ENCODE measurements at regions not wholly inside any gene's neighbourhood (a gene's known extent, or its start where the extent isn't known, plus 50 kb on each side); places are given as distances from the start of the nearest gene placed in this dataset.
"Not testable (repeated sequence)": the region's sequence is repeated elsewhere in the genome, so short reads cannot be mapped to it uniquely, and the experiment has no call there.

DNA sequence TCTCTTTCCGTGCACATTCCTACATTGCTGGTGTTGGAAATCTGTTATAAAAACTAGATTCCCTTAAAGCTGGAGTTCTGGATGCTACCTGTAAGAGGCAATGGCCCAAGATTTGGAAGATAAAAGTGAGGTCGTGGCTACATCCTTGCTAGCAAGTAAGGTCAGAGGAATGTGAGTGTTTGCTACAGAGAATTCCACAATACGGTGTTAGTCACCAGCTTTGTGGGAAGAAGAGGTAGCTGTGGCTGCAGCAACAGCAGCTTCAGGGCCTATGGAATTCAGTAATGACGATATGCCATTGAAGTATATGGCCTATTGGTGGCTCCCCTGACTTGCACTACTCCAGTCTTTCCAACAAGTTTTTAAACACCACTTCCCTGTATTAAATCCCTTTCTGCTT lies 227.7 kb upstream of the TMEM260 start:
- DNase-seq: no peak

DNA sequence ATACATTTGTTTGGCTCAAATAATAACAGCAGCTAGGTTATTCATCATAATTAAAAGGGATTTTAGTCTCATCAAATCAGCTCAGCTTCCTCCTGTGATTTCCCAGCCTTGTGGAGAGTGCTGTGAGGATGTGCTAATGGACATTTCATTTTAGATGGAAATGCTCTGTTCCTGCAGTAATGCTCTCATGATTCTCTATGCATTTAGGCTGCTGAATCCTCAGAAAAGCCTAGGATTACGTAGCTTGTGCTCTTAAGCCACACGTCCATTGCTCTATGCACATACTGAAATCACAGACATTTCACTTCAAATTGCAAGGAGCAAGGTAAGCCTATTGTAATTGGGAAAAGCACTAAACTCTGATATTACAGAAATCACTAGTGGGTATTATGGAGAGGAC lies 226.6 kb upstream of the TMEM260 start:
- DNase-seq: no peak

DNA sequence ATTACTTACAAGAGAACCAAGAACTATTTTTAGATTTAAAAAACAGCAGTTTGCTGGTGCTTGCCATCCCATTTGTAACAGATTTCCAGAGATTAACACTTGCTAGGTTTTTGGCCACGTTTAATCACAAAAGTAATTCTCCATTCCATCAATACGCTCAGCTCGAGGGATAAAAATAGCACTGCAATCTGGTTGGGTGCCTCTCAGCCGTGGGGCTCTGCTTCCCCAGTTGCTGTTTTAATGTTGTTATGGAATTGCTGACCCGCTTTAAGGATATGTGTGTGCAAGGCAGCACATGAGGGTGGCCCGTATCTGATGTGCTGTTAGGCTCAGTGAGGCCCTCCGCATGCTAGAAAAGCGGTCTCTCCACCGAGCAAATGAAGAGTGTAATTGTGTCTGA lies 222.2 kb upstream of the TMEM260 start:
- no peak for DNase-seq

DNA sequence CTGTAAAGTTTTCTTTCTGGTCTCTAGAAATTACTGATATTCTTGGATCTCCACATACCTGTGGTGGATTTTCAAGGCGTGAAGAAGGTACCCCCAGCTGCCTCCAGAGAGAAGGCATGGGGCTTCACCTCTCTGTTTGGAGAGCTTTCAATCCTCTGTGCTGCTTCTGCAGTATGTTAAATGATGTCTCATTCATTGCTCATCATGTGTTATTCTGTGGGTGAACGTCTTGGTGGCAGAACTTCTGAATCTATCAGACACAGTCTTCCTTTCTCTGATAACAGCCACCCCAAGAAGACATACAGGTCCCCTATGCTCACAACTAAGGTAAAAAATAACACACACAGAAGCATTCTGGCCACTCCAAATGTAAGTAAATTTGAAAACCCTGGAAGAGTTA lies 221.3 kb upstream of the TMEM260 start:
- DNase-seq: no peak

DNA sequence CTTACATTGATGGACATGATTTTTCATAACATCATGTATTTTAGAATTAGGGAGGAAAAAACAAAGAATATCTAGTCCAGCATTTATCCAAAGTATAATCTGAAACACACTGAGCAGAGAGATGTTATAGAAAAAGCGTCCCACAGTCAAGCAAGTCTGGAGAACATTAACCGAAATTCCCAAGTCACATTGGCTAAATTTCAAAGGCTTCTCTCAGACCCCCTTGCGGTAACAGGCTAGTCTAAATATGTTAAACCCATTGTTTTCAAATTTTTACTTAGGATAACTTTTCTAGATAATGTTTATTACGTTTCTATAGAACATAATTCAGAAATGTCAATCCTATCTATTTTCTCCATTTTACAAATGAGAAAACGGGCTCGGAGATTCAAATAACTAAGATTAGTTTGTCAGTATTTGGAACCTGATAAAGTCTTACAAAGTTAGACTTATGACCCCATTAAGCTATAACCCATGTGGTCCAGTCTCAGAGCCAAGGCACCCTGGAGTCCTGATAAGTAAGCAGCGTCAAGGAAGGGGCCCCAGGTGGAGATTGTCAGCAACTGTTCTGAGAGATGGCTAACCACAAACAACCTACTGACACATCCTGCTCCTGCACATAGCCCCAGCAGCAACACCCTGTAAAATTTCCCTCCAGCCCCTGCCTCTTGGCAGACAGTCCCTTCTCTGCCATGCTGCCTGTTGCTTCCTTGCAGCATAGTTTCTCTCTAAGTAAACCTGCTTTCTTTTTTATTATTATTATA lies 220.6 kb upstream of the TMEM260 start:
- no peak for DNase-seq

DNA sequence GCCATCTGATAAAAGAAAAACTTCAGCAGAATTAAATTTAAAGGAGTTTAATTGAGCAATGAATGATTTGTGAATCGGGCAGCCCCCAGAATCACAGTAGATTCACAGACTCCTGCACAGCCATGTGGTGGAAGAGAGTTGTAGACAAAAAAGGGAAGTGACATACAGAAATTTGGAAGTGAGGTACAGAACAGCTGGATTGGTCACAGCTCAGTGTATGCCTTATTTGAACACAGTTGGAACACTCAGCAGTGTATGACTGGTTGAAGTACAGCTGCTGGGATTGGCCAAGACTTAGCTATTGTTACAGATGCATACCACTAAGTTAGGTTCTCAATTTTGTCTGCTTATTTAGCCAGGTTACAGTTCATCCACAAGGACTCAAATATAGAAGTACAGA lies 213.9 kb upstream of the TMEM260 start:
- not testable (repeated sequence) for DNase-seq

DNA sequence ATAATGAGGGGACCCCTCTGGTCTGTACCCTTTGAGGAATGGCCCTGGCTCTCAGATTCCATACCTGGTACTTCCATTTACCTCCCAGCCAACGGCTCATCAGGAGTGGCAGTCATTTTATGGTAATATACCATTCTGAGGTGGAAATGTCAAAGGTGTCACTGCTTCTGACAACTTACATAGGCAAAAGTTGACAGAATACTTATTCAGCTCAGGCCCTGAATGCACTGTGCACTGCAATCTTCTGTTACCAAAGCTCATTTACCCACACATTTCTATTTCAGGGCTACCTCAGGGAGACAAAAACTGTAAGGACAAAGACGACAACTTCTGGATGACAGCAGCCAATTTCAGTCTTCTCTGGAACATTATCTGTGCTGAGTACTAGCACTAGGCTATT lies 212.2 kb upstream of the TMEM260 start:
- no peak for DNase-seq

DNA sequence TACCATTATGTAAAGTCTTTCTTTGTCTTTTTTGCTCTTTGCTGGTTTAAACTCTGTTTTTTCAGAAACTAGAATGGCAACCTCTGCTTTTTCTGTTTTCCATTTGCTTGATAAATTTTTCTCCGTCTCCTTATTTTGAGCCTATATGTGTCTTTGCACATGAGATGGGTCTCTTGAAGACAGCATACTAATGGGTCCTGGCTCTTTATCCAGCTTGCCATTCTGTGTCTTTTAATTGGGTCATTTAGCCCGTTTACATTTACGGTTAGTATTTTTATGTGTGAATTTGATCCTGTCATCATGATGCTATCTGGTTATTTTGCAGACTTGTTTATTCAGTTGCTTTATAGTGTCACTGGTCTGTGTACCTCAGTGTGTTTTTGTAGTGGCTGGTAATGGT lies 207.9 kb upstream of the TMEM260 start:
- no peak for DNase-seq

DNA sequence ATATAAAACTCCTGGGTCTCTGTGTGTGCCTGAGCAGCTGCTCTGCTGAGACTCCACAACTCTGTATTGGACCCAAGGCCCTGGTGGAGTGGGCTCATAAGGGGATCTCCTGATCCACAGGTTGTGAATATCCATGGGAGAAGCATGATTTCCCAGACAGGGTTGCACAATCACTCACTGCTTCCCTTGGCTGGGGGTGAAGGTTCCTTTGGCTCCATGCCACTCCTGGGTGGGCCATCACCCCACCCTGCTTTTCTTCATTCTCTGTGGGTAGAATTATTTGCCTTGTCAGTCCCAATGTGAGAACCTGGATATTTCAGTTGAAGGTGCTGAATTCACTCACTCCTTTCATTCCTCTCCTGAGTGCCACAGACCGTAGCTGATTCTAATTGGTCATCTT lies 205.2 kb upstream of the TMEM260 start:
- no peak for DNase-seq

DNA sequence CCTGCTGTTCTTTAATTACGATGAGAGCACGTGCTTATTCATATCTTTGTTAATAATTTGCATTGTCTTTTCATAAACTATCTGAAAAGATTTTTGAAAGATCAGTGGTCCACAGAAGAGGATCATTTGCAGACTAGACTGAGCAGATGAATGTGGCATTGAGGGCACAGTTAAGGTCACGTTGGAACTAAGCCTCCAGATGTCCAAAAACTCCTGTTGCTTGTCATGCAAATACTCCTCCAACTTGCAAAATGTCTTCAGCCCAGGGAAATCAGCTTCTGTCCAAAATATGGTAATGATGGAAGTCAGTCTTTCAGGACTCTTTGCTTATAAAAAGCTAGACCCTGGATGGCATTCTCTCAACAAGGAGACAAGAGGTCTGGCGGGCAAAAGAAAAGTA lies 201.6 kb upstream of the TMEM260 start:
- DNase-seq: no peak

DNA sequence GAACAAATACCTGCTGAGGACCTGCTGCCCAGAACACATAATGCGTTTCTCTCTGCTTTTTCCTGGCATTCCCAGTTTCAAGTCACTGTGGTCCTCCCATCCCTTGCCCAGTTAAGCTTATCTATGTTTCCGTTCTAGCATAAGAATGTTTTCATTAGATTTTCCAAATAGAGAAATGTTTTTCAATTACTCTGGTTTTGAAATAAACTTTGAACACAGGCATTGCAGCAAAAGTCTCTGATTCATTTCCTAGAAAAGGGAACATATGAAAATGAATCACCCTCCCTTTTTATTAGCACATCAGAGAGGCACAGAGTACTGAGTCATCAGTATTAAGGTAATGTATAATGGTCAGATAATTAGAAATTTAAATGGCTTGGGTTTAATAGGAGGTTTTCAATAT lies 201.1 kb upstream of the TMEM260 start:
- DNase-seq: no peak

DNA sequence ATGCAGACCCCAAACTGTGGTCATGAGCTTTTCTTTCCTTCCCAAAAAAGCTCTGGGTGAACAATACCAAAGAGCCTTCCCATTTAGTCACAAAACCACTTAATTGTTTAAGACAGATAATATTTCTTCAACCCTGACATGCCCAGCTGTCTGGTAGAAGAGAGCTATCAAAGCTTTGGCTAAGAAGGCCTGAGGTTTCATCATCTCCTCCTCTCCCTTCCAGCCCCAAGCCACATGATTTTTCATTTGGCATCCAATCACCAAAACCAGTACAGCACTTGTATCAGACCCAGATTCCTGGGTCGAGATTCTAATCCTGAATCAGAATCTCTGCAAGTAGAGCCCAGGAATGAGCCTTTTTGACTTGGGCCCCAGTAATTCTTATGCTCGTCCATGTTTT lies 199.6 kb upstream of the TMEM260 start:
- DNase-seq: no peak

DNA sequence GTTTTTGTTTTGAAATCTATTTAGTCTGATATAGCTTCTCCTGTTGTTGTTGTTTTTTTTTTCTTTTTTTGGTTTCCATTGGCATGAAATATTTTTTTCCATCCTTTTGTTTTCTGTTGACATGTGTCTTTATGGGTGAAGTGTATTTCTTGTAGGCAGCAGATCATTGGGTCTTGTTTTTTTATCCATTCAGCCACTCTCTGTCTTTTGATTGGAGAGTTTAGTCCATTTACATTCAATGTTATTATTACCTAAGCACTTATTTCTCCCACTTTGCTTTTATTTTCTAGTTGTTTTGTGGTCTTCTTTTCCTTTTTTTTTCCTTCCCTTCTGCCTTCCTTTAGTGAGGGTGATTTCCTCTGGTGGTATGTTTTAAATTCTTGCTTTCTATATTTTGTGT lies 193.6 kb upstream of the TMEM260 start:
- DNase-seq: no peak

DNA sequence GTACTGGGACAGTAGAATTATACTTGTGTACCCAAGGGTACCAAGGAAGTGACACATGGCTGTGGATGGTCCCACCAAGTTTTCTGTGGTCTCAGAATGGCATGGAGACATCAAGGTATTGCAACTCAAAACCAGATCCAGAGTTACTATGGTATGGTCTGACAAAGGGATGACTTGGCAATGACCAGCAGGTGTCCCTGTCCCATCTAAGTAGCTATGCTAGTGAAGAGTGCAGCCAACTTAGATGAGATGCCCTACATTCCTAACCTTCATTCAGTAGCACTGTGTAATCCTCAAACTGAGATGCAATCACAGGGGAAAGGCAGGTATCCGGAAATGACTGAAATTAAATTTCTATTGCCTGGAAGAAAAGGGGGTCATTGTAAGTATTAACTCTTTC lies 188.7 kb upstream of the TMEM260 start:
- no peak for DNase-seq

DNA sequence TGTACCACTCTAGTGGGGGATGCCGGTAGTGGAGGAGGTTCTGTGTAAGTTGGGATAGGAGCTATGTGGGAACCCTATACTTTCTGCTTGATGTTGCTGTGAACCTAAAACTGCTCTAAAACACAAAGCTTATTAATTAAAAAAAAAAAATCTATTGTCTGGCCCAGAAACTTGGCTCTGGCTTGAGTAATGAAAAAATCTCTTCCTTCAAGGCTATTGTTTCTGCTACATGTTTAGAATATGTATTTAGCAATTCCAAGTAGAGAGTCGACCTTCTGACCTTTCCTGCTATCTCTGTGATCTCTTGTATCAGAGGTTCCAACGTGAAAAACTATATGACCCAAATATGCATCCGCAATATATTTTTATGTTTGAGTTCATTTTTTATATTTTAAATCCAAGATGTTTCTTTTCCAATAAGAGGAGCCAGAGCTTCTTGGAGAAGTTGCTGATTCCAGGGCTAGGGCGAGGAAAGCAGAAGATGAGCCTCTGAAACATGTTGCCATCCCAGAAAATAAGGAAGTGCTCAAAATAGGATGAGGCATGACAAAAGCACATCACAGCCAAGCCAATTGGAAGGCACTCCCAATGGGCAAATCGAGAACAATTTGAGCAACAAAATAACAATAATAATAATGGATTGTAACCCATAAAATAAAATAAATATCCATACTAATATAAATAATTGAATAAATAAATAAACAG lies 184.6 kb upstream of the TMEM260 start:
- no peak for DNase-seq

DNA sequence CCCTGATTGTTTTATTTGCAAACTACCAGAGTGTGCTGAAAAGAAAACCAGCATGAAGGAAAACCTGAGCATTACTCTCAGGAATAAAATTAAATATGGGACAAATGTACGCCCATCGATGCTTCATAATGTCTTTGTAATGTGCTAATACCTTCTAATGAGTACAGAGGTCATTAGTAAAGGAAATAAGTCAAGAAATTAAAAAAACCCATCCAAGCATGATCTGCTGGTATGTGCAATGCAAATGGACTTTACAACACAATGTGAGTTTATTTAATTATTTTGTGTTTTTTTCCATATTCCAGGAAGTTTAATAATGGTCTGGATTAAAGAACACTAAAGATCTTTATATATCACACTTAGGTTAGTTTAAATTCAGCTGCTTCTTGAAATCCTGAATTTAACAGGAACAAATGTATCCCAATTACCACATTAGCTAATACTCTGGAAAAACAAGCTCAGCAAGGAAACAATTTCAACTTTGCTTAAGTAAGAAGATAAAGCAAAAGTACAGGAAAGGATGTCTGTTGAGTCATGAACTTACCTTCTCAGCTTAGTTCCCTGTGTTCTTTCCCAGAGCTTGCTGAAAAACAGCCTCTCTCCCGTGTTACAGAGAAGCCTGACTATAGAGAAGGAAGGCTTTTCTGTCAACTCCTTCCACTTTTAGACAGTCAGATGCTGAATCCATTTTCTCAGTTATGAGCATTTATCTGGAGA lies 179.3 kb upstream of the TMEM260 start:
- no peak for DNase-seq

DNA sequence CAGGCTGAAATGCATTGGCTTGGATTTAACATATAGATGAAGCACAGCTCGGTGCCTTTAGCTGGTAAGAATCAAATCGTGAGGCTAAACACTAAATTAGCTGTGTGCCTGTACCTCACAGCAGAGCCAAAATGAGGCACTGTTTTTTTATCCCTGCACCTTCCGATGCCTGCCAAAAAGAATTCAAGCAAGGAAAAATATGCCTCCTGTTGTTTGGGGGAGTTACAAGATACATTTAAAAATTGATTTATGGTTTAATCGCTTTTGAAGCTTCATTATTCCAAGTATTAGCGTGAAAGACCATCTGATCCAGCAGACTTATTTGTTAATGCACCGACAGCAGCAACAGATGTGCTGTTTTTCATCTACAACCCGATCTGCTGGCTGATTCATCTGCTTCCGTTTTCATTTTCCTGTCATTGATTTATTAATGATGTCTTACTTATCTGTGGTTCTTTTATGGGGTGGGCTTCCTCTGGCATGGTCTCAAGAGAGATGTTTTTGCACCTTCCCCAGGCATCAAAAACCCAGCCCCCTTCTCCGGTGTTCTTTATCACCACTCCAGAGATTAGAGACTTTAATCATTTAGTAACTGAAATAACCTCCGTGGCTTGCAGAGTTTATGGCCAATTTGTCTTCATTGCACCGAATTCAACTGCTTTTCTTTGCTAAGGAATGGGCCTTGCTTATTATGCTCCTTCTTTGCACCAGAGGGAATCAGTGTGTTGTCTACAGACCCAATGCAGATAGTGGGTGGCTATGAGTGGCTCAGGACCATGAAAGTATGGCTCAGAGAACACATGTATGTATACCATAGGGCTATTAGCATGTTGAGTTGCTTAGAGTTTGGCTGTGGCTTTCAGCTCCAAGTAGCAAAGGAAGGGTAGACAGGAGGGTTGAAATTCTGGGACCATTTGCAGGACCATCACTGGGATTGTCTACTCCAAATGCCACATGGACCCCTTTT lies 166.8 kb upstream of the TMEM260 start:
- DNase-seq: no peak

DNA sequence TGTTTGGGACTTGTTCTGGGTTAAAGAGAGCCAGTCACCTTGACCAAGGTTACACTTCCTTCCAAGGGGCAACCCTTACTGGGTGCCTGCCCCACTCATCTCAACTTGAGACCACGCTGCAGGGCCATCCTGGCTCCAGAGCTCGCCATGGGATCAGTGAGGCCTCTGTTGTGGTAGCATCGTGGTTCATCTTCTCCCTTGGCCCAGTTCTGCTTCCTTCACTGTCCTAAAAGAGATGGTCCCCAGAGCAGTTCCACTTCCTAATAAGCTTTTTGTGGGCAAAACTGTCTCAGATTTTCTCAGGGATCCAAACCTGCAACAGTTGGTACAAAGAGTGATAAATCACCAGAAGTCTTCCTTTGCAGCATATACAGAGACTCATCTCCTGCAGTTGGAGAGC lies 165.9 kb upstream of the TMEM260 start:
- DNase-seq: no peak

DNA sequence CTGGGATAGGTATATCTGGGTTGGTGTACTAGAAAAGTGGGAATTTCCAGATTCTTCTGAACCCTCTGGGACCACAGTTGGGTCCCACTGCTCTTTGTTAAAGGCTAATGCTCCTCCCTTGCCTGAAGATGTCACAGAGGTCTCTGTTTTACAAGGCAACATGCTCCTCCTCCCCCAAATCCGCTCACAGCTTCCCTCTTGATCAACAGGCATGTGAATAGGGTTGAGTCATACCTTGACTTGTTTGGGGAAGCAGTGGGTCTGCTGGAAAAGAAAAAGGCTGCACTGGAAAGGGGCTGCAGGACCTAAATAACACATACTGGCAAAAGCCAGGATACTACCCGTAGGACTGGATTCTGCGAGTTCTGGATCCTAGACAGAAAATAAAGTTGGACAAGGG lies 165.4 kb upstream of the TMEM260 start:
- no peak for DNase-seq

DNA sequence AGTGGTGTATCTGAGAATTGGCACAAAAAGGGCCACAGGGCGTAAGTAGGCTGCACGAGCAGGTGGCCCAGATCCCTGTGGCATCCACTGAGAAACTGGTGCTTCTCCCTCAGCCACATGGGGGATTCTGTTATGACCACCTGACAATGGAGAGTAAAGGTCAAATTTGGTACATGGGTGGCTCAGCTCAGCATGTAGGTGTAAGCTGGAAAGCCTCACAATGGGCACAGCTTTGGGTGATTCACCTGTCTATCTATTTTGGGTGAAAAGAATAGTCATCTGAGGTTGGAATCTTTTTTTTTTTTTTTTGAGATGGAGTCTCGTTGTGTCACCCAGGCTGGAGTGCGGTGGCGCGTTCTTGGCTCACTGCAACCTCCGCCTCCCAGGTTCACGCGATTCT lies 163.4 kb upstream of the TMEM260 start:
- no peak for DNase-seq

DNA sequence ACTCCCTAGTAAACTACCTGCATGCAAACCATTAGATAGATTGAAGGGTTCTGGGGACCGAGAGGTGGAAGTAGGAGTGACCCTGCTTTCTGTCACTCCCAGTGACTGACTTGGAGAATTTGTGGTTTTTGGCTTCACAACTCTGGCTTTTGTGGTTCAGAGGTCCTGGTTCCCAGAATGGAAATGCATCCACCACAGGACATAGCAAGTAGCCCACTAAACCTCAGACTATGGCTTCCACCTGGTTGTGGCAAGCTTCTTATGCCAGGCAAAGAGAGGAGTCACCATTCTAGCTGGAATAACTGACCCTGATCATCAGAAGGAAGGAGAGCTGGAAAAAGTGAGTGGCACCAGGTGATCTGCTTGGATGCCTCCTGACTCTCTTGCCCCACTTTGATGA lies 162.4 kb upstream of the TMEM260 start:
- DNase-seq: no peak

DNA sequence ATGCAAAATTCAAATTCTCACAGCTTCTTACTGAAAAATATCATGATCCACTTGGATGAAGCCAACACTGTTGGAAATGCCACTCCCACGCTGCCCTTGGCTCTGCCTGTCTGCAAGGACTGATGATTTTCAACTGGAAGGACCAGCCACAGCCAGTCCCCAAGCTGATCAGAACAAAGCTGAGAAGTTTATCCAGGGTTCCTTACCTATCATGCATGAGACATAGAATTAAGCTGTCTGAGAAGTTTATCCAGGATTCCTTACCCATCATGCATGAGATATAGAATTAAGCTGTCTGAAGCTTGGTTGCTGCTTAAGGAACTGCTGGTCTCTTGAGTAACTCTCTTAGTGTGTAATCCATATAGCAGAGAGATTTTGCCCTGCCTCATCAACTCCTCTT lies 159.8 kb upstream of the TMEM260 start:
- DNase-seq: no peak

DNA sequence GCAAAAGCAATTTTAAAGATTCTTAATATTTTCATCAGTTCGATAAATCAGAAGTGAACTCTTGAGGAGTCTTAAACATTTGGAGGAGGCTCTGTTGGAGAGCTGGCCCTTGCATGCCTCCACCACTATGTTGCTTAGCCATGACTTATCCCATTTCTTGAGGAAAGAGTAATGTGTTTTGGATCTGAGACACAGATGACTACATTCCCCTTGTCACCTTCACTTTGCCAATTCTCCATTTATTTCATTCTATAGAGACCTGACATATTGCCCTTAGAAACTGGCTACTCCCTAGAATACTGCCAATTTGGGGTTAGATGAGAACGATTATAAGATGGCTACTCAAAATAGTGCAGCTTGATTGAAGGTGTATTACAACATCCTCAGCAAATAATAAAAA lies 157.4 kb upstream of the TMEM260 start:
- no peak for DNase-seq
